Hepatocyte (in vitro differentiated cells): ENCODE measurements at regions not wholly inside any gene's neighbourhood (a gene's known extent, or its start where the extent isn't known, plus 50 kb on each side); places are given as distances from the start of the nearest gene placed in this dataset.
"Not testable (repeated sequence)": the region's sequence is repeated elsewhere in the genome, so short reads cannot be mapped to it uniquely, and the experiment has no call there.

Experiments
- DNase-seq: peaks from one replicate; pipeline ENCODE4 v3.0.0-alpha.2; 2016; ENCODE audit warnings: low spot score
- H2AFZ ChIP-seq: fragments of 200-600 bp; sonication (generic); 2 replicates; pipeline ENCODE4 v1.6.0; 2016; ENCODE audit warnings: antibody characterized with exemption, mild to moderate bottlenecking
- H3K27ac ChIP-seq: fragments of 200-600 bp; sonication (generic); 2 replicates; pipeline ENCODE4 v1.5.1; 2016; ENCODE audit warnings: mild to moderate bottlenecking
- H3K27me3 ChIP-seq: fragments of 200-600 bp; sonication (generic); 2 replicates; pipeline ENCODE4 v1.6.1; 2016
- H3K36me3 ChIP-seq: fragments of 200-600 bp; sonication (generic); replicated peaks from 2 replicates; pipeline ENCODE4 v1.5.1; 2016; ENCODE audit warnings: low read depth; ENCODE audit not compliant: insufficient read depth
- H3K4me1 ChIP-seq: fragments of 200-600 bp; sonication (generic); 2 replicates; pipeline ENCODE4 v1.5.1; 2016; ENCODE audit warnings: mild to moderate bottlenecking, moderate library complexity; ENCODE audit not compliant: insufficient read depth
- H3K4me2 ChIP-seq: fragments of 200-600 bp; sonication (generic); 2 replicates; pipeline ENCODE4 v1.6.0; 2016
- H3K4me3 ChIP-seq: fragments of 200-600 bp; sonication (generic); 2 replicates; pipeline ENCODE4 v1.5.1; 2016; ENCODE audit warnings: mild to moderate bottlenecking
- H3K79me2 ChIP-seq: fragments of 200-600 bp; sonication (generic); 2 replicates; pipeline ENCODE4 v1.6.0; 2017; ENCODE audit warnings: mild to moderate bottlenecking
- H3K9me2 ChIP-seq: fragments of 200-600 bp; sonication (generic); replicated peaks from 2 replicates; pipeline ENCODE4 v1.6.0; 2017; ENCODE audit warnings: mild to moderate bottlenecking; ENCODE audit not compliant: insufficient read depth
- H3K9me3 ChIP-seq: fragments of 200-600 bp; sonication (generic); 2 replicates; pipeline ENCODE4 v1.5.1; 2016; ENCODE audit warnings: low read depth, mild to moderate bottlenecking
- H4K20me1 ChIP-seq: fragments of 200-600 bp; sonication (generic); 2 replicates; pipeline ENCODE4 v1.6.0; 2016; ENCODE audit warnings: mild to moderate bottlenecking; ENCODE audit not compliant: insufficient read depth, poor library complexity, severe bottlenecking
- EZH2 ChIP-seq: fragments of 200-600 bp; sonication (generic); IDR thresholded peaks from 2 replicates; pipeline ENCODE4 v1.6.1; 2016; ENCODE audit warnings: antibody characterized with exemption, mild to moderate bottlenecking, borderline replicate concordance
- EZH2phosphoT487 ChIP-seq: fragments of 200-600 bp; sonication (generic); IDR thresholded peaks from one replicate; pipeline ENCODE4 v1.6.1; 2018; ENCODE audit warnings: antibody characterized with exemption, mild to moderate bottlenecking, low read depth, moderate library complexity; ENCODE audit not compliant: unreplicated experiment, severe bottlenecking
- WGBS: methylation state at CpG from one replicate; pipeline ENCODE4 v1.1.6; 2016; ENCODE audit warnings: low lambda C conversion rate; ENCODE audit errors: missing lambda C conversion rate; 5-methylcytosine and 5-hydroxymethylcytosine counted together
- TF ChIP-seq, protein P1 (sequence below): fragments of 200-600 bp; sonication (generic); IDR thresholded peaks from 2 replicates; pipeline ENCODE4 v1.5.1; 2016; ENCODE audit warnings: antibody characterized with exemption, mild to moderate bottlenecking; ENCODE audit not compliant: poor library complexity

DNA sequence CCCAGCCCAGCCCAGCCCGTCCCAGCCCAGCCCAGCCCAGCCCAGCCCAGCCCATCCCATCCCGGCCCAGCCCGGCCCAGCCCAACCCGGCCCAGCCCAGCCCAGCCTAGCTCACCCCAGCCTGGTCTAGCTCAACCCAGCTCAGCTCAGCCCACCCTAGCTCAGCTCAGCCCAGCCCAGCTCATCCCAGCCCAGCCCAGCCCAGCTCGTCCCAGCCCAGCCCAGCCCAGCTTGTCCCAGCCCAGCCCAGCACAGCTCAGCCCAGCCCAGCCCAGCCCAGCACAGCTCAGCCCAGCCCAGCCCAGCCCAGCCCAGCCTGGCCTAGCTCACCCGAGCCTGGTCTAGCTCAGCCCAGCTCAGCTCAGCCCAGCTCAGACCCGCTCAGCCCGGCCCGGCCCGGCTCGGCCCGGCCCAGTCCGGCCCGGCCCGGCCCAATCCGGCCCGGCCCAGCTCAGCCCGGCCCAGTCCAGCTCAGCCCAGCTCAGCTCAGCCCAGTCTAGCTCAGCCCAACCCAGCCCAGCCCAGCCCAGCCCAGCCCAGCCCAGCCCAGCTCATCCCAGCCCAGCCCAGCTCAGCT lies 184.7 kb downstream of the TMEM121 start:
- Histone ChIP-seq H3K9me3 (no peaks in the 10 kb centered on the region), H3K27me3 (no peaks in the 10 kb centered on the region), H3K4me3 (no peak overlapping the region), H3K4me2 (no peak overlapping the region), H3K36me3 (no peaks in the 10 kb centered on the region), H2AFZ (no peak overlapping the region), H3K79me2 (no peaks in the 10 kb centered on the region), H3K27ac (no peak overlapping the region), H4K20me1 (no peaks in the 10 kb centered on the region), H3K9me2 (no peaks in the 10 kb centered on the region), H3K4me1 (no peaks in the 10 kb centered on the region)
- DNase-seq: no peak
- TF ChIP-seq EZH2phosphoT487 (no peak), EZH2 (no peak)
- TF ChIP-seq, protein P1, sequence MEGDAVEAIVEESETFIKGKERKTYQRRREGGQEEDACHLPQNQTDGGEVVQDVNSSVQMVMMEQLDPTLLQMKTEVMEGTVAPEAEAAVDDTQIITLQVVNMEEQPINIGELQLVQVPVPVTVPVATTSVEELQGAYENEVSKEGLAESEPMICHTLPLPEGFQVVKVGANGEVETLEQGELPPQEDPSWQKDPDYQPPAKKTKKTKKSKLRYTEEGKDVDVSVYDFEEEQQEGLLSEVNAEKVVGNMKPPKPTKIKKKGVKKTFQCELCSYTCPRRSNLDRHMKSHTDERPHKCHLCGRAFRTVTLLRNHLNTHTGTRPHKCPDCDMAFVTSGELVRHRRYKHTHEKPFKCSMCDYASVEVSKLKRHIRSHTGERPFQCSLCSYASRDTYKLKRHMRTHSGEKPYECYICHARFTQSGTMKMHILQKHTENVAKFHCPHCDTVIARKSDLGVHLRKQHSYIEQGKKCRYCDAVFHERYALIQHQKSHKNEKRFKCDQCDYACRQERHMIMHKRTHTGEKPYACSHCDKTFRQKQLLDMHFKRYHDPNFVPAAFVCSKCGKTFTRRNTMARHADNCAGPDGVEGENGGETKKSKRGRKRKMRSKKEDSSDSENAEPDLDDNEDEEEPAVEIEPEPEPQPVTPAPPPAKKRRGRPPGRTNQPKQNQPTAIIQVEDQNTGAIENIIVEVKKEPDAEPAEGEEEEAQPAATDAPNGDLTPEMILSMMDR: no peak
- WGBS: no CpG with 5 or more reads among the region's 18 CpGs

DNA sequence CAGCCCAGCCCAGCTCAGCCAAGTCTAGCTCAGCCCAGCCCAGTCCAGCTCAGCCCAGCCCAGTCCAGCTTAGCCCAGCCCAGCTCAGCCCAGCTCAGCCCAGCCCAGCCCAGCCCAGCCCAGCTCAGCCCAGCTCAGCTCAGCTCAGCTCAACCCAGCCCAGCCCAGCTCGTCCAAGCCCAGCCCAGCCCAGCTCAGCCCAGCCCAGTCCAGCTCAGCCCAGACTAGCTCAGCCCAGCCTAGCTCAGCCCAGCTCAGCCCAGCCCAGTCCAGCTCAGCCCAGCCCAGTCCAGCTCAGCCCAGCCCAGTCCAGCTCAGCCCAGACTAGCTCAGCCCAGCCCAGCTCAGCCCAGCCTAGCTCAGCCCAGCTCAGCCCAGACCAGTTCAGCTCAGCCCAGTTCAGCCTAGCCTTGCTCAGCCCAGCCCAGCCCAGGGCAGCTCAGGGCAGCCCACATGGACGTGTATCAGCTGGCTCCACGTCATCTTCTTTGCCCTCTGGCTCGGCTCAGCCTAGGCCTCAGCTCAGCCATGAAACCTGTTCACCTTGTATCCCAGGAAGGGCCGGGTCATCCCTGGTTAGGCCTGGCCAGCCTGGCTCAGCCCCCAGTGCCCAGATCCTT lies 185.6 kb downstream of the TMEM121 start:
- H2AFZ ChIP-seq: no peak overlapping the region
- H3K9me2 ChIP-seq: no peaks in the 10 kb centered on the region
- H3K36me3 ChIP-seq: no peaks in the 10 kb centered on the region
- no peak for DNase-seq
- no peaks in the 10 kb centered on the region for H3K9me3 ChIP-seq
- whole genome bisulfite sequencing: 62% methylated on average over 5 of the region's 5 CpGs
- H4K20me1 ChIP-seq: no peaks in the 10 kb centered on the region
- H3K4me2 ChIP-seq: no peak overlapping the region
- no peaks in the 10 kb centered on the region for H3K4me1 ChIP-seq
- H3K27ac ChIP-seq: no peak overlapping the region
- H3K4me3 ChIP-seq: no peak overlapping the region
- H3K27me3 ChIP-seq: no peaks in the 10 kb centered on the region
- H3K79me2 ChIP-seq: no peaks in the 10 kb centered on the region
- TF ChIP-seq EZH2phosphoT487: no peak
- TF ChIP-seq, protein P1: no peak

DNA sequence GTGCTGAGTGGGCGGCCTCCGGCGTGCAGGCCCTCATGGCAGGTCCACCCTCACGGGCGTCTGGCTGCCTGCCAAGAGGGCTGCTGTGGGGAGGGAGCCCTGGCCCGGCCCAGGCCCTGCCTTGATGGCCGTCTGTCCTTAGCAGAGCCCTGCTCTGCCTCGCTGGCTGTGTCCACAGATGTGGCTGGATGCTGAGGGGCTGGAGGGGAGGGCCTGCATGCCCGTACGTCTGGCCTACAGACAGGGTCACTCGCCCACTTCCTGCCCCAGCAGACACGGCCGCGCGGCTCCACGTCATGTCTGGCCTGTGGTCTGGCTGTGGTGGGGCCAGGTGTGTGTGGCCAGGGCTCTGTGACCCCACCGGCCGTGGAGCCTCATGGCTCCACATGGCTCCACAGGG lies 186.3 kb downstream of the TMEM121 start:
- H2AFZ ChIP-seq, H3K9me3 ChIP-seq, H3K27ac ChIP-seq, H3K27me3 ChIP-seq, H4K20me1 ChIP-seq, H3K4me1 ChIP-seq, DNase-seq, H3K4me3 ChIP-seq, H3K9me2 ChIP-seq, H3K4me2 ChIP-seq, H3K79me2 ChIP-seq, H3K36me3 ChIP-seq: not testable (repeated sequence)
- WGBS: 87% methylated on average over 13 of the region's 18 CpGs

DNA sequence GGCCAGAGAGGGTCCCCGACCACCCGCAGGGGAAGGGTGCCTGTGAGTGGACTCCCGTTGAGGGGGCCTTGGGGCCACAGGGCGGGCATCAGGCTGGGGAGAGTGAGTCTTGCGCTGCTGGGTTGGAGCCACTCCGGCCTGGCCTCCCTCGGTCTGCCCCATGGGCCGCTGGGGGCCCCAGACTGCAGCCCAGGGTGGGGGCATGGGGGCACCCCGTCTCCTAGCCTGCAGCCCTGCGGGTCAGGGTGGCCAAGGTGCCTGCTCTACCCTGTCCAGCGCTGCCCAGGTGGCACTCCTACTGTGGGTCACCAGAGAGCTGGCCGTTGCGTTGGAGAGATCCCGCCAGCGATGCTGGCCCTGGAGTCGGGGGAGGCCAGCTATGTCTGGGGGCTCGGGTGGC lies 186.8 kb downstream of the TMEM121 start:
- not testable (repeated sequence) for H3K9me2 ChIP-seq, H3K4me2 ChIP-seq, H4K20me1 ChIP-seq, H3K79me2 ChIP-seq, H3K9me3 ChIP-seq, H3K4me3 ChIP-seq, H3K36me3 ChIP-seq, DNase-seq, H2AFZ ChIP-seq, H3K27ac ChIP-seq, H3K4me1 ChIP-seq, H3K27me3 ChIP-seq
- WGBS: 98% methylated on average over 7 of the region's 17 CpGs

DNA sequence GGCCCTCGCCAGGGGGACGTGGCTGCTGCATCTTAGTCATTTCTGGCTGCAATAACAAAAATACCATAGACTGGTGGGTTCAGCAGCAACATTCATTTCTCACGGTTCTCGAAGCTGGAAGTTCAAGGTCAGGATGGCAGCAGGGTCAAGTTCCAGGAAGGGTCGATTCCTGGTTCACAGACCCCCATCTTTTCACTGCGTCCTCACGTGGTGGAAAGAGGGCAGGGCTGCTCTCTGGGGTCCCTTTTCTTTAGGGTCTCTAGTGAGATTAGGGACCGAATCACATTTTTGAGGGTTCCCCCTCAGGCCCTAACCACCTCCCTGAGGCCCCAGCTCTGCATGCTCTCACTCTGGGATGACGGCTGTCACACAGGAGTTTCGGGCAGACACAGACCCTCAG lies 187.5 kb downstream of the TMEM121 start:
- DNase-seq, H3K79me2 ChIP-seq, H3K36me3 ChIP-seq, H3K4me2 ChIP-seq, H3K9me2 ChIP-seq, H3K27me3 ChIP-seq, H3K4me3 ChIP-seq, H3K4me1 ChIP-seq, H3K9me3 ChIP-seq, H2AFZ ChIP-seq, H4K20me1 ChIP-seq, H3K27ac ChIP-seq: not testable (repeated sequence)
- WGBS: 83% methylated on average over 8 of the region's 10 CpGs

DNA sequence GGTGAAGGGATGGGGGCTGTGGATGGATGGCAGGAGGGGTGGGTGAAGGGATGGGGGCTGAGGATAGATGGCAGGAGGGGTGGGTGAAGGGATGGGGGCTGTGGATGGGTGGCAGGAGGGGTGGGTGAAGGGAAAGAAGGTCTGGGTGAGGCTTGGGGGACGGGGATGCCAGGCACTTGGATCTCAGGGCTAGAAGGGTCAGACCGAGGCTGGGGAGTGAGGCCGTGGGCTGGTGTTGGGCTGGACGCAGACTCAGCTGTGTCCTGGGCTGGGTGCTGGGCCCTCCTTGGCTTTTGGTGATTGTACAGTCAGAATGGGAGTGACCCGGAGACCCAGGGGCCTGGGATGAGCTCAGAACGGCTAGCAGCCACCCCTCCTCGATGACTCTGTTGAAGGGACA lies 192.4 kb downstream of the TMEM121 start:
- H3K4me1 ChIP-seq, H3K79me2 ChIP-seq, H3K4me2 ChIP-seq, H4K20me1 ChIP-seq, H3K9me2 ChIP-seq, H3K36me3 ChIP-seq, H3K27me3 ChIP-seq, H2AFZ ChIP-seq, H3K27ac ChIP-seq, H3K9me3 ChIP-seq, DNase-seq, H3K4me3 ChIP-seq: not testable (repeated sequence)
- 88% methylated on average over 5 of the region's 7 CpGs for WGBS

DNA sequence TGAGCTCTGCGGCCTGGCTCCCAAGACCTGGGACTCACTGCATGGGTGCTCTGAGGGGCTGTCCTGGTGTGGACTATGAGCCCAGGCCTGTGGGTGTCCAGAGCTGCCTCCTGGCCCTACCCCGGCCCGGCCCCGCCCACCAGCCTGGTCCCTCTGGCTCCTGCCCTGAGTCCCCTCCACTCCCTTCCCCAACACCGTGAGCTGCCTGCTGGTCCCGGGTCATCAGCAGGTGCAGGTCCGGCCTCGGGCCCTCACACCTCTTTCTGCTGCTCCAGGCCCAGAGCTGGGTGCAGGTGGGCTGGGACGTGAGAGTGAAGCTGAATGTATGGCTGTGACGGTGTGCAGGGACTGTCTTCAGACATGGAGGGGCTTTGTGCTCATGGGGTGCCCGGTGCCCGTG lies 193.7 kb downstream of the TMEM121 start:
- not testable (repeated sequence) for H3K27me3 ChIP-seq, H3K27ac ChIP-seq, H3K36me3 ChIP-seq, H4K20me1 ChIP-seq, H3K79me2 ChIP-seq, H3K4me3 ChIP-seq, H2AFZ ChIP-seq, H3K4me1 ChIP-seq, DNase-seq, H3K4me2 ChIP-seq, H3K9me3 ChIP-seq, H3K9me2 ChIP-seq
- 90% methylated on average over 2 of the region's 12 CpGs for WGBS
